Liver (tissue), 8 donors: ENCODE measurements at regions not wholly inside any gene's neighbourhood (a gene's known extent, or its start where the extent isn't known, plus 50 kb on each side); places are given as distances from the start of the nearest gene placed in this dataset.

Experiments used
- DNase-seq: peaks from one replicate; pipeline ENCODE4 v3.0.0-alpha.2; 2017; ENCODE audit warnings: low spot score
- H3K27ac ChIP-seq, 2 donors: one replicate each; pipeline ENCODE4 v1.7.0; 2013; ENCODE audit warnings: inconsistent platforms in 2 of 2, low read length in 2 of 2, control low read depth in 1 of 2, low read depth in 1 of 2, mild to moderate bottlenecking in 1 of 2
- H3K27me3 ChIP-seq, 4 donors: one replicate each; pipeline versions ENCODE4 v1.6.1 to v1.7.0; 2013; ENCODE audit warnings: low read length in 3 of 4, inconsistent platforms in 1 of 4, mild to moderate bottlenecking in 1 of 4, moderate library complexity in 1 of 4; ENCODE audit not compliant: control insufficient read depth in 4 of 4, insufficient read depth in 4 of 4
- H3K36me3 ChIP-seq, 4 donors: one replicate each; pipeline versions ENCODE4 v1.6.1 to v1.7.0; 2013; ENCODE audit warnings: low read length in 3 of 4, mild to moderate bottlenecking in 3 of 4, low read depth in 1 of 4, moderate library complexity in 1 of 4; ENCODE audit not compliant: control insufficient read depth in 4 of 4, insufficient read depth in 3 of 4
- H3K4me1 ChIP-seq, 4 donors: one replicate each; pipeline versions ENCODE4 v1.6.1 to v1.7.0; 2013; ENCODE audit warnings: low read length in 3 of 4, mild to moderate bottlenecking in 3 of 4, moderate library complexity in 1 of 4; ENCODE audit not compliant: control insufficient read depth in 4 of 4, insufficient read depth in 4 of 4
- H3K4me3 ChIP-seq, 3 donors: one replicate each; pipeline versions ENCODE4 v1.6.1 to v1.7.0; 2013; ENCODE audit warnings: low read length in 3 of 3, control low read depth in 1 of 3, low read depth in 1 of 3, mild to moderate bottlenecking in 1 of 3
- H3K9ac ChIP-seq, 2 donors: one replicate each; pipeline ENCODE4 v1.7.0; 2013; ENCODE audit warnings: low read length in 2 of 2, mild to moderate bottlenecking in 2 of 2, moderate library complexity in 2 of 2, control low read depth in 1 of 2, low read depth in 1 of 2
- H3K9me3 ChIP-seq, 4 donors: one replicate each; pipeline versions ENCODE4 v1.6.1 to v1.7.0; 2013; ENCODE audit warnings: low read length in 3 of 4; ENCODE audit not compliant: control insufficient read depth in 4 of 4
- EGR1 ChIP-seq, 2 donors: IDR thresholded peaks; 2 replicates each; pipeline ENCODE4 v1.6.1; 2016 to 2018; ENCODE audit warnings: antibody characterized with exemption in 2 of 2, low read depth in 2 of 2
- FOXA1 ChIP-seq: IDR thresholded peaks from 2 replicates; pipeline ENCODE4 v1.6.1; 2016; ENCODE audit warnings: antibody characterized with exemption
- FOXA2 ChIP-seq: IDR thresholded peaks from 2 replicates; pipeline ENCODE4 v1.6.1; 2016; ENCODE audit warnings: antibody characterized with exemption
- GABPA ChIP-seq, 2 donors: IDR thresholded peaks in 1 of 2; conservative IDR thresholded peaks in 1 of 2; 2 replicates each; pipeline ENCODE4 v1.6.1; 2016; ENCODE audit warnings: antibody characterized with exemption in 2 of 2, mild to moderate bottlenecking in 1 of 2, moderate library complexity in 1 of 2
- HNF4A ChIP-seq, 2 donors: conservative IDR thresholded peaks; 2 replicates each; pipeline ENCODE4 v1.6.1; 2016; ENCODE audit warnings: antibody characterized with exemption in 2 of 2, mild to moderate bottlenecking in 2 of 2
- HNF4G ChIP-seq: IDR thresholded peaks from 2 replicates; pipeline ENCODE4 v1.6.1; 2016; ENCODE audit warnings: antibody characterized with exemption
- JUND ChIP-seq, 2 donors: IDR thresholded peaks; 2 replicates each; pipeline ENCODE4 v1.6.1; 2016; ENCODE audit warnings: antibody characterized with exemption in 2 of 2
- NR2F2 ChIP-seq: IDR thresholded peaks from 2 replicates; pipeline ENCODE4 v1.6.1; 2016; ENCODE audit warnings: antibody characterized with exemption
- RAD21 ChIP-seq, 2 donors: IDR thresholded peaks; 2 replicates each; pipeline ENCODE4 v1.6.1; 2016; ENCODE audit warnings: antibody characterized with exemption in 2 of 2, mild to moderate bottlenecking in 2 of 2
- RXRA ChIP-seq, 2 donors: IDR thresholded peaks; 2 replicates each; pipeline ENCODE4 v1.6.1; 2017 to 2018; ENCODE audit warnings: antibody characterized with exemption in 2 of 2, mild to moderate bottlenecking in 1 of 2
- SP1 ChIP-seq: IDR thresholded peaks from 2 replicates; pipeline ENCODE4 v1.6.1; 2018; ENCODE audit warnings: antibody characterized with exemption, mild to moderate bottlenecking
- TAF1 ChIP-seq: conservative IDR thresholded peaks from 2 replicates; pipeline ENCODE4 v1.6.1; 2016; ENCODE audit warnings: antibody characterized with exemption, mild to moderate bottlenecking
- YY1 ChIP-seq: IDR thresholded peaks from 2 replicates; pipeline ENCODE4 v1.6.1; 2016; ENCODE audit warnings: antibody characterized with exemption, mild to moderate bottlenecking
- WGBS: extraction: QIAGEN DNeasy Blood & Tissue Kit; methylation state at CpG from one replicate; pipeline ENCODE4 v1.1.7; 2013; 5-methylcytosine and 5-hydroxymethylcytosine counted together
- TF ChIP-seq, protein P1 (sequence below): IDR thresholded peaks from 2 replicates; pipeline ENCODE4 v1.6.1; 2016; ENCODE audit warnings: antibody characterized with exemption
- TF ChIP-seq, protein P2 (sequence below): IDR thresholded peaks from 2 replicates; pipeline ENCODE4 v1.6.1; 2016; ENCODE audit warnings: antibody characterized with exemption
- TF ChIP-seq, protein P3 (sequence below): IDR thresholded peaks from 2 replicates; pipeline ENCODE4 v1.6.1; 2016; ENCODE audit warnings: antibody characterized with exemption
- TF ChIP-seq, protein P4 (sequence below): fragments of 150-350 bp; IDR thresholded peaks from 2 replicates; pipeline ENCODE4 v1.5.1; 2017; ENCODE audit warnings: improper control_type of control experiment, low read depth, low read length; ENCODE audit not compliant: missing input control
- TF ChIP-seq, protein P5 (sequence below): IDR thresholded peaks from 2 replicates; pipeline ENCODE4 v1.6.1; 2016; ENCODE audit warnings: antibody characterized with exemption, mild to moderate bottlenecking
- donor health status: healthy.
- donor health status: healthy.
- donor health status: healthy.
- donor health status: healthy.
- donor health status: healthy.

DNA sequence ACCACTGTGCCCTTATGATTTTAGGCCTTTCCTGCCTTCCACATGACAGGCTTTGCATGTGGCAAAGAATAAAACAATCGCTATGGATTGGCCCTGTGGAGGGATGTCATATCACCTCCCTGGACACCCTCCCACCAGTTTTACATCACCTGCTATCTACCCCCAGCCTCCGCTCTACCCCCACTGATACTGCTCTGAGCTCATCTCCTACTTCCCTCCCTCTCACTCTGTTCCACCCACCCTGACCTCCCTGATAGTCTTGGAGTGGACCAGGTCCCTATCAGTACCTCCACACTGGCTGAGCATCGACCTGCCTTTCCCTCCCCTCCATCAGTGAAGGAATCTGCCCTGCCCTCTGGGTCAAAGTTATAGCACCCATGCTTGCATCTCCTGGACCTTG is 91.8 kb upstream of the FOXN3 start:
- 82% methylated on average over 3 of the region's 3 CpGs for WGBS
- Histone ChIP-seq H3K27ac (no peak overlapping the region), H3K36me3 (peaks cover 0 to 2% (median 0%) of the 10 kb centered on the region in 4 donors), H3K9ac (no peak overlapping the region), H3K4me1 (peaks cover 2 to 13% (median 9%) of the 10 kb centered on the region in 4 donors), H3K4me3 (no peak overlapping the region), H3K27me3 (no peaks in the 10 kb centered on the region), H3K9me3 (no peaks in the 10 kb centered on the region)
- TF ChIP-seq YY1: no peak
- no peak for TF ChIP-seq HNF4A (conservative IDR thresholded peaks at IDR 0.05)
- no peak for TF ChIP-seq TAF1
- no peak for TF ChIP-seq FOXA1
- TF ChIP-seq JUND (IDR thresholded peaks at IDR 0.05): no peak
- TF ChIP-seq, protein P1, sequence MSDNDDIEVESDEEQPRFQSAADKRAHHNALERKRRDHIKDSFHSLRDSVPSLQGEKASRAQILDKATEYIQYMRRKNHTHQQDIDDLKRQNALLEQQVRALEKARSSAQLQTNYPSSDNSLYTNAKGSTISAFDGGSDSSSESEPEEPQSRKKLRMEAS: no peak
- no peak for TF ChIP-seq SP1
- TF ChIP-seq, protein P2, sequence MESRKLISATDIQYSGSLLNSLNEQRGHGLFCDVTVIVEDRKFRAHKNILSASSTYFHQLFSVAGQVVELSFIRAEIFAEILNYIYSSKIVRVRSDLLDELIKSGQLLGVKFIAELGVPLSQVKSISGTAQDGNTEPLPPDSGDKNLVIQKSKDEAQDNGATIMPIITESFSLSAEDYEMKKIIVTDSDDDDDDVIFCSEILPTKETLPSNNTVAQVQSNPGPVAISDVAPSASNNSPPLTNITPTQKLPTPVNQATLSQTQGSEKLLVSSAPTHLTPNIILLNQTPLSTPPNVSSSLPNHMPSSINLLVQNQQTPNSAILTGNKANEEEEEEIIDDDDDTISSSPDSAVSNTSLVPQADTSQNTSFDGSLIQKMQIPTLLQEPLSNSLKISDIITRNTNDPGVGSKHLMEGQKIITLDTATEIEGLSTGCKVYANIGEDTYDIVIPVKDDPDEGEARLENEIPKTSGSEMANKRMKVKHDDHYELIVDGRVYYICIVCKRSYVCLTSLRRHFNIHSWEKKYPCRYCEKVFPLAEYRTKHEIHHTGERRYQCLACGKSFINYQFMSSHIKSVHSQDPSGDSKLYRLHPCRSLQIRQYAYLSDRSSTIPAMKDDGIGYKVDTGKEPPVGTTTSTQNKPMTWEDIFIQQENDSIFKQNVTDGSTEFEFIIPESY: no peak
- TF ChIP-seq, protein P3, sequence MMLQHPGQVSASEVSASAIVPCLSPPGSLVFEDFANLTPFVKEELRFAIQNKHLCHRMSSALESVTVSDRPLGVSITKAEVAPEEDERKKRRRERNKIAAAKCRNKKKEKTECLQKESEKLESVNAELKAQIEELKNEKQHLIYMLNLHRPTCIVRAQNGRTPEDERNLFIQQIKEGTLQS: no peak
- TF ChIP-seq, protein P4, sequence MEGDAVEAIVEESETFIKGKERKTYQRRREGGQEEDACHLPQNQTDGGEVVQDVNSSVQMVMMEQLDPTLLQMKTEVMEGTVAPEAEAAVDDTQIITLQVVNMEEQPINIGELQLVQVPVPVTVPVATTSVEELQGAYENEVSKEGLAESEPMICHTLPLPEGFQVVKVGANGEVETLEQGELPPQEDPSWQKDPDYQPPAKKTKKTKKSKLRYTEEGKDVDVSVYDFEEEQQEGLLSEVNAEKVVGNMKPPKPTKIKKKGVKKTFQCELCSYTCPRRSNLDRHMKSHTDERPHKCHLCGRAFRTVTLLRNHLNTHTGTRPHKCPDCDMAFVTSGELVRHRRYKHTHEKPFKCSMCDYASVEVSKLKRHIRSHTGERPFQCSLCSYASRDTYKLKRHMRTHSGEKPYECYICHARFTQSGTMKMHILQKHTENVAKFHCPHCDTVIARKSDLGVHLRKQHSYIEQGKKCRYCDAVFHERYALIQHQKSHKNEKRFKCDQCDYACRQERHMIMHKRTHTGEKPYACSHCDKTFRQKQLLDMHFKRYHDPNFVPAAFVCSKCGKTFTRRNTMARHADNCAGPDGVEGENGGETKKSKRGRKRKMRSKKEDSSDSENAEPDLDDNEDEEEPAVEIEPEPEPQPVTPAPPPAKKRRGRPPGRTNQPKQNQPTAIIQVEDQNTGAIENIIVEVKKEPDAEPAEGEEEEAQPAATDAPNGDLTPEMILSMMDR: no peak
- TF ChIP-seq GABPA (IDR thresholded peaks at IDR 0.05 in 1 of 2, conservative IDR thresholded peaks at IDR 0.05 in 1 of 2): no peak
- TF ChIP-seq, protein P5, sequence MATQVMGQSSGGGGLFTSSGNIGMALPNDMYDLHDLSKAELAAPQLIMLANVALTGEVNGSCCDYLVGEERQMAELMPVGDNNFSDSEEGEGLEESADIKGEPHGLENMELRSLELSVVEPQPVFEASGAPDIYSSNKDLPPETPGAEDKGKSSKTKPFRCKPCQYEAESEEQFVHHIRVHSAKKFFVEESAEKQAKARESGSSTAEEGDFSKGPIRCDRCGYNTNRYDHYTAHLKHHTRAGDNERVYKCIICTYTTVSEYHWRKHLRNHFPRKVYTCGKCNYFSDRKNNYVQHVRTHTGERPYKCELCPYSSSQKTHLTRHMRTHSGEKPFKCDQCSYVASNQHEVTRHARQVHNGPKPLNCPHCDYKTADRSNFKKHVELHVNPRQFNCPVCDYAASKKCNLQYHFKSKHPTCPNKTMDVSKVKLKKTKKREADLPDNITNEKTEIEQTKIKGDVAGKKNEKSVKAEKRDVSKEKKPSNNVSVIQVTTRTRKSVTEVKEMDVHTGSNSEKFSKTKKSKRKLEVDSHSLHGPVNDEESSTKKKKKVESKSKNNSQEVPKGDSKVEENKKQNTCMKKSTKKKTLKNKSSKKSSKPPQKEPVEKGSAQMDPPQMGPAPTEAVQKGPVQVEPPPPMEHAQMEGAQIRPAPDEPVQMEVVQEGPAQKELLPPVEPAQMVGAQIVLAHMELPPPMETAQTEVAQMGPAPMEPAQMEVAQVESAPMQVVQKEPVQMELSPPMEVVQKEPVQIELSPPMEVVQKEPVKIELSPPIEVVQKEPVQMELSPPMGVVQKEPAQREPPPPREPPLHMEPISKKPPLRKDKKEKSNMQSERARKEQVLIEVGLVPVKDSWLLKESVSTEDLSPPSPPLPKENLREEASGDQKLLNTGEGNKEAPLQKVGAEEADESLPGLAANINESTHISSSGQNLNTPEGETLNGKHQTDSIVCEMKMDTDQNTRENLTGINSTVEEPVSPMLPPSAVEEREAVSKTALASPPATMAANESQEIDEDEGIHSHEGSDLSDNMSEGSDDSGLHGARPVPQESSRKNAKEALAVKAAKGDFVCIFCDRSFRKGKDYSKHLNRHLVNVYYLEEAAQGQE: no peak
- TF ChIP-seq FOXA2: no peak
- no peak for TF ChIP-seq EGR1 (IDR thresholded peaks at IDR 0.05; ENCODE audit: low read depth in 2 of 2)
- no peak for TF ChIP-seq NR2F2
- no peak for TF ChIP-seq HNF4G
- TF ChIP-seq RXRA (IDR thresholded peaks at IDR 0.05): no peak
- TF ChIP-seq RAD21 (IDR thresholded peaks at IDR 0.05): no peak
- no peak for DNase-seq
